Stimulated activated CD4-positive, alpha-beta T cell treated with anti-CD3 and anti-CD28 coated beads, Interleukin-2, amount 100 ng/mL, for 4 hours (primary cell): ENCODE measurements at regions not wholly inside any gene's neighbourhood (a gene's known extent, or its start where the extent isn't known, plus 50 kb on each side); places are given as distances from the start of the nearest gene placed in this dataset.
"Not testable (repeated sequence)": the region's sequence is repeated elsewhere in the genome, so short reads cannot be mapped to it uniquely, and the experiment has no call there.

Experiments
- DNase-seq: peaks from one replicate; pipeline ENCODE4 v3.0.0-alpha.2; 2020; ENCODE audit warnings: low read depth

DNA sequence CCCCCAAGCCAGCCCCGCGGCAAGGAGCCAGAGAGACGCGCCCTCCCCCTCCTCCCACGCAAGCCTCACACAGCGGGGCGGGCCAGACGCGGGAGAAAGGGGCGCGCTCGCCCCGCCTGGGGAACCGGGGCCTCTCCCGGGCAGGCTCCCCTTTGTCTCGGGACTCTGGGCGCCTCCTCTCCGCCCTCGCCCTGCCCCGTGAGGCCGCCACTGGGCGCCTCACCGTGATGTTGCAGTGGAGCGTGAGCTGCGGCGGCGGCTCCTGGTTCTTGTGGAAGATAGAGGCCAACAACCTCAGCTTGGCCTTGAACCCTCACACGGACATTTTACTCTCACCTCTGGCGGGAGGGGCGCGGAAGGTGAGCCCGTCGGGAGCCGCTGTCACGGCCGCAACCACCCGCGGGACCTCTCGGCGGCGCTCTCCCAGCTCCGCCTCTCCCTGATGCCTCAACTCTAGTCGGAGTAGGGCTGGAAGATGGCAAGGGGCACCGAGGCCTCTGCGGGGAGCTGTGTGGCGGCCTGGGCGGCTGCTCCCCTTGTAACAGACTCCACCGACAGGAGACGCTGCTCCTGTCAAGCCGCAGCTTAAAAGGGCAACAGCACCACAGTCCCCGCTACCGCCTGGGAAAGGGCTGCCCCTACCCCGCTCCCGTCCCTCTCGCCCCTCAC is 179.2 kb upstream of the ZSCAN2 start:
- DNase-seq = not testable (repeated sequence)

DNA sequence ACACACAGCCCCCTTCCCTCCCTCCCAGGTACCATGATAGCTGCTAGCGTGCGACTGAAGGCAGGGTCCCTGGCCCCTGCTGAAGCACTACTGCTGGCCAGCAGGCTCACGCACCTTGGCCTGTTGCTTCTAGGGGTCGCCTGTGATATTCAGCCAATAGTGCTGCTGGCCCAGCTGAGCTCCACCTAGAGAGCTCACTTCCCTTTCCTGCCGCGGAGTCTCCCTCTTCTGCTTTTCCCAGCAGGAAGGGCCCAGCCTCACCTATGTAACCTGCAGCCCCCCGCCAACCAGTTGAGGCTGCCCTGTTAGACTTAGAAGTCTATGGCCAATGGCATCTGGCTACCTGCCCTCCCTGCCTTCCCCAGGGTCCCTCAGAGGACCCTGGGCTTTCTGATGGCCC is 175.5 kb upstream of the ZSCAN2 start:
- not testable (repeated sequence) for DNase-seq

DNA sequence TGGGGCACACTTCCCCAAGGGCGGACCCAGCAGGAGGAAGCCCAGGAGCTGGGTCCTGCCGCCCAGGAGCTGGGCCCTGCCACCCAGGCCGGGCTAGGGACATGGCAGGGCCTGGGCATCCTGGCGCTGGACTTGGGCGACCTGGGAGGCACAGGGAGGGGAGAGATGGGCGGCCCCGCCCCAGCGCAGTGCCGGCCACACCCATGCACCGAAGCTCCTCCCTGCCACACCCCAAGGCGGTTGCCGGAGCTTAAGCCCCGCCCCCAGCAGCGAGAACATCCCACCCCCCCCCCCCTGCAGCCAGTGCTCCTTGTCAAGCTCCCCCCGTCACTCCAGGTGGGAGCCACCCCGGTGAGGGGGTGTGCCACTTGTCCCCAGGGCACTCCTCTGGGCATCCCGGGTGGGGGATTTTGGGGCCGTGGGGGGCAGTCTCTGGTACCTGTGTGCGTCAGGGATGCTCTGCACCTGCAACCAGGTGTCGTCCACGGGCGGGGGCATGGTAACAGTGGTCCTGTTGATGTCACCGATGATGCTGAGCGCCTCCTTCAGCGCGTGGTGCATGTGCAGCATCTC is 127.4 kb upstream of the ZSCAN2 start:
- not testable (repeated sequence) for DNase-seq

DNA sequence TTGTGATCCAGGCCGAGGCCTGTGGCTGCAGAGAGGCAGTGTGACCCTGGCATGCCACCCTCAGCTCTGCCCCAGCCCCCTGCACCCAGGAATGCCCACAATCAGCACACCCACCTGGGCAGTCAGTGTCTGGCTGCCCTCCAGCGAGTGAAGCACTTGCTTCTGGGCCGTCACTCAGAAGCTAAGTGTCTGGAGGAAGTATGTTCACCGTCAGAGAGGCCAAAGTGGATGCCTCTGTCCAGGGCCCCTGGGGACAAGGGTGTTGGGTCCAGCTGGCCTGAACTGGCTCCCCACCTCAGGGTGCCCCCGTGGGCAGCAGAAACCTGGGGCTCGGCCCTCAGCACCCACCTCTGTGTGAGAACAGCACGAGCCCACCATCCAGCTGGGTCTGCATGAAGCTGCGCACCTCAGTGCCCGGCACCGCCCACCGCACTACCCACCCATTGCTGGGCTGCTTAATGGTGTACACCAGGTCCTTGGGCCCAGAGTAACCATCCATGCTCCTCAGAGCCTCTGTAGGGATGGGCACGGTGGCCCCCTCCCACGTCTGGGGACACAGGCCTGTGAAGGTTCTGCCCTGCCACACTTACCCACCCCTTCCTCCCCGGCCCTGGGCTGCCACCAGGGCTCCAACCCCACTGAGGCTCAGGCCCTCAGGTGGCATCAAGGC is 124.3 kb upstream of the ZSCAN2 start:
- not testable (repeated sequence) for DNase-seq

DNA sequence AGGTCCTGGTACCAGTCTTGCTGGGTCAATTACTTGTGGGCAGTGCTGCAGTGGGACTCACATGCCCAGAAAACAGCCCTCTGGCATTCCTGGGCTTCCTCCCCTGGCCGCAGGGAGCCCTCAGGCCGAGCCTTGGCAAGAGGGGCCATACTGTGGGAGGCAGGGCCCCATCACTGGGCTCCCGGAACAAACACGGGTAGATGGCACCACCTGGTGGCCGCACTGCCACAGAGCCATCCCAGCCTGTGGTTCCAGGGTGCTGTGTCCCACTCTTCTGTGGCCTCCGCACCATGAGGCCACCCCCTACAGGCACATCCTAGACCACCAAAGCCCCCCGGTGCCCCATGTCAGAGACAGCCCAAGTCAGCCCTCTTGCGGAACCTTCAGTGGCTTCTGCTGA is 123.3 kb upstream of the ZSCAN2 start:
- DNase-seq = not testable (repeated sequence)

DNA sequence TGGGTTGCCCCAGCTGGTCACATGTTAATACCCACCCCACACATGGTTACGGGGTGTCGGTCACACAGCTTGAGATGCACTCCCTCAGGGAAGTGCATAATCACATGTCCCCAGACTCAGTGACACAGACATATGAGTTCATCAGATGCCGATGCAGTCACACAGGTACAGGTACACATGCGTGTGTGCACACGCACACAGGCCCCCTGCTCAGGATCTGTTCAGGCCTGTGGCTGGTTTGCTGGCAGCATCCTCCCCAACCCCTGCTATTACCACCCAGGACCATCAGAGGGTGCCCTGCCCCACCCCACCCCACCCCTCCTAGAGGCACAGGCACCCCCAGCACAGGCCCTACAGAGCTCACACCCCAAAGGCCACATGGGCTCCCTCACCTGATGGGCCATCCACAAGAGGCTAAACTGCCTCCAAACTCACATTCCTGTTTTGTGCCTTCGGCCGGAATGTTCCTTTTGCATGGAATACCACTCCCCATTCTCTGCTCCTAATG is 120.6 kb upstream of the ZSCAN2 start:
- DNase-seq = not testable (repeated sequence)

DNA sequence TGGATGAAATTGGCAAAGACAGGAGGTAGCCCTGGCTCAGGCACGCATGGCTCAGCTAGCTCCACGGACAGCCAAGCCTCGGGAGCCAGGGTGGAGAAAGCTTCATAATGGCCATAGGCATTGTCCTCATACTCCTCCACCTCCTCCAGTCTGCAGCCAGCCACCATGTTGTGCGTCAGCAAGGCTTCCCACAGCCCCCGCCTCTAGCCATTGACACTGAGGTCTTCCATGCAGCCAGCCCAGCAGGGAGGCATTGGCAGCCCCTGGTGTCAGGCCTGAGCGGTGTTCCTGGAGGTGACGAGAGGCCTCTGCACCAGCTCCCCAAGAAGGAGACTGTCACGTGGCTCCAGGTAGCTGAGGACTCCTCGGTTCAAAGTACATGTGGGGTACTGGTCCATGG is 117.0 kb upstream of the ZSCAN2 start:
- not testable (repeated sequence) for DNase-seq

DNA sequence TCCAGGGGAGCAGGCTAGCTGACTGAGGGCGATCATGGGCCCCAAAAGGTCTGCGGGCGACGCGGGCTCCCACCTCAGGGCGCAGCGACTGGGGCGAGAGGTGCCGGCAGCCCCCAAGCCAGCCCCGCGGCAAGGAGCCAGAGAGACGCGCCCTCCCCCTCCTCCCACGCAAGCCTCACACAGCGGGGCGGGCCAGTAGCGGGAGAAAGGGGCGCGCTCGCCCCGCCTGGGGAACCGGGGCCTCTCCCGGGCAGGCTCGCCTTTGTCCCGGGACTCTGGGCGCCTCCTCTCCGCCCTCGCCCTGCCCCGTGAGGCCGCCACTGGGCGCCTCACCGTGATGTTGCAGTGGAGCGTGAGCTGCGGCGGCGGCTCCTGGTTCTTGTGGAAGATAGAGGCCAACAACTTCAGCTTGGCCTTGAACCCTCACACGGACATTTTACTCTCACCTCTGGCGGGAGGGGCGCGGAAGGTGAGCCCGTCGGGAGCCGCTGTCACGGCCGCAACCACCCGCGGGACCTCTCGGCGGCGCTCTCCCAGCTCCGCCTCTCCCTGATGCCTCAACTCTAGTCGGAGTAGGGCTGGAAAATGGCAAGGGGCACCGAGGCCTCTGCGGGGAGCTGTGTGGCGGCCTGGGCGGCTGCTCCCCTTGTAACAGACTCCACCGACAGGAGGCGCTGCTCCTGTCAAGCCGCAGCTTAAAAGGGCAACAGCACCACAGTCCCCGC is 100.5 kb upstream of the ZSCAN2 start:
- peak; percentile 53 for DNase-seq

DNA sequence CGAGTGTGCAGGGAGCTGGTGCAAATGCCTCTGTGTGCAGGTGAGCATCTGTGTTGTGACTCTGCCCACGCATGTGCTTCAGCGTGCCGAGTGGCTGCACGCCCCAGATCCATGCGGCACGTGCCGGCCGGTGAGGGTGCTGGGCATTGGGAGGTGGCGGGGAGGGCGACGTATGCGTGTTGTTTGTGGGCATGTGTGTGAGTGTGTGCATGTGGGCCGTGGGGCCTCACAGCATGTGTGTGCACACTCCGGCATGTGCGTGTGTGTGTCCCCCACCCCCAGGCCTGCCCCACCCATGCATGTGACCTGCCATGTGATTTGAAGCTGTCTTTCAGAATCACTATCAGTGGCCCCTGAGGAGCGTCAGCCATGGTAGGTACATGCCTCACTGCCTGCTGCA is 97.7 kb upstream of the ZSCAN2 start:
- DNase-seq = not testable (repeated sequence)

DNA sequence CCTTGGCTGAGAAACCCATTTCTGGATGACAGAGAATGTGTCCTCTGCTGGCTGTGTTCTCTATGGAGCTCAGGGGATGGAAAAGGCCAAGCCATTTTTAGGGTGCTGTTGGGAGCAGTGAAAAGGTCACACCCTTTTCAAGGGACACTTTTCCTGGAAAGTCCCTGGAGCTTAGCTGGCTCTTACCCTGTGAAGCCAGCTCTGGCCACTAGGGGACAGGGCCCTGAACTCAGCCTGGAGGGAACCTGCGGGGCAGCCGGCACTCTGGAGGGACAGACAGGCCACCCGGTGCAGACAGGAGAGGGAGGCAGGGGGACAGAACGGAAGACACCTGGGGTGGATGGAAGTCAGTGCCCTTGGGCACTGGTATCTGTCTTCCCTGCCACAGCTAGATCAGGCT is 95.3 kb upstream of the ZSCAN2 start:
- not testable (repeated sequence) for DNase-seq

DNA sequence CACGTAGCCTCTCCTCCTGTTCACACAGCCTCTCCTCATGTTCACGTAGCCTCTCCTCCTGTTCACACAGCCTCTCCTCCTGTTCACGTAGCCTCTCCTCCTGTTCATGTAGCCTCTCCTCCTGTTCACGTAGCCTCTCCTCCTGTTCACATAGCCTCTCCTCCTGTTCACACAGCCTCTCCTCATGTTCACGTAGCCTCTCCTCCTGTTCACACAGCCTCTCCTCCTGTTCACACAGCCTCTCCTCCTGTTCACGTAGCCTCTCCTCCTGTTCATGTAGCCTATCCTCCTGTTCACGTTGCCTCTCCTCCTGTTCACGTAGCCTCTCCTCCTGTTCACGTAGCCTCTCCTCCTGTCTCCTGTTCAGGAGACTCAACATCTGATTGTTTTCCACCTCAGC is 88.5 kb upstream of the ZSCAN2 start:
- not testable (repeated sequence) for DNase-seq

DNA sequence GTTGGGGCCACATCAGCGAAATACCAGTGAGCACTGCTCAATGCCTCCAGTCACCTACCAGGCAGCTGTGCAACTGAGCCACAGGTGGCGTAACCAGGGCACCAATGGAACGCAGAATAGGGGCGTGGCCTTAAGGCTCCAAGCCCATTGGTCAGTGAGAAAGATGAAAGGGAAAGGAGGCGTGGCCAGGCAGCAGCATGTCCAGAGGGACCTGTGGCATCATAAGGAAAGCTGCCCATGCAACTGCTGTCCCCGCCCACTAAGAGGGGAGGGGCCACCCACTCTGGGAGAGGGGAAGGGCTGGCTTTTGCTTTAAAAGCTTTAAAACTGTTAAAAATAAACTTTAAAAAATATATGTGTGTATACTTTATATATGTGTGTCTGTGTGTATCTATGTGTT is 84.0 kb upstream of the ZSCAN2 start:
- DNase-seq = not testable (repeated sequence)

DNA sequence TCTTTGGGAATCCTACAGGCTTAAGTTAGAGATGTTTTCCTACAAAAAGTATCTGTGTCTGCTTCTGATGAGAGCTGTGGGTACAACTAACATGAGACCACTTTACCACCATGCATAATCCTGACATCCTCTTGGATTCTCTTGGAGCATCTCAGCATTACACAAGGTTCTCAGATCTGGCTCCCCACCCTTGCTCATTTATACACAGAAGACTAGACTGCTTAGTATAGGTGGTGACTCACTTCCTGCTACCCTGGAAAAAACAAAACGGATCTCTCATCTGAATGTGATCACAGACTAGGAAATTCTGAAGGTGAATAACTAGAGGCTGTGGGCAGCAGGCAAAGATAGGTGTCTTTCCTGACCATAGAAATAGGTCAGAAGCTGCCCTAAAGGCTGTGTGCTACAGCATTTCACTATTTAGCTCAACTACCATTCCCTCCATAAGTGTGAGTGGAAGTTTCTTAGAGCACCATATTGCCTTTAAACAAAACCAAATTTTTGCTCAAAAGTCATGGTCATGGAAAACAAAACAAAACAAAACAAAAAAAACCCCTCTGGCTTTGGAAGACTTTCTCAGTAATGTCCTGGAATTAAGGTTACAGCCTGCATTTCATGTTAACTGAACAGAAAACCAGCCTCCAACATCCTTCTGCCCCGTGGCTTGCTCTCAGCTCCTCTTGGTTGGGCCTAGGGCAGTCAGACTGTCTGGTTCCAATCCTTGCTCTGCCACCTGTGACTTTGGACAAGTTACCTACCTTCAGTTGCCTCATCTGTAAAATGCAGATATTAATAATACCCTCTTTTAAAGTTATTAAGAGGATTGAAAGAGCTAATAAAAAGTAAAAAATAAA is 75.1 kb upstream of the ZSCAN2 start:
- DNase-seq = peak; percentile 19

DNA sequence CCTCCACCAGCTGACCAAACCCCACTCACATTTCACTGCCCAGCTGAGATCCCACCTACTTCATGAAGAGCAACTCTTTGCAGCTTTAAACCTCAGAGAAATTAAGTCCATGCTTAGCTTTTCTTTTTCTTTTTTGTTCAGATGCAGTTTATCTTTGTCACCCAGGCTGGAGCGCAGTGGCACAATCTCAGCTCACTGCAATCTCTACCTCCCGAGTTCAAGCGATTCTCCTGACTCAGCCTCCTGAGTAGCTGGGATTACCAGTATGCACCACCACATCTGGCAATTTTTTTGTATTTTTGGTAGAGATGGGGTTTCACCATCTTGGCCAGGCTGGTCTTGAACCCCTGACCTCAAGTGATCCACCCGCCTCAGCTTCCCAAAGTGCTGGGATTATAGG is 70.1 kb upstream of the ZSCAN2 start:
- DNase-seq = not testable (repeated sequence)

DNA sequence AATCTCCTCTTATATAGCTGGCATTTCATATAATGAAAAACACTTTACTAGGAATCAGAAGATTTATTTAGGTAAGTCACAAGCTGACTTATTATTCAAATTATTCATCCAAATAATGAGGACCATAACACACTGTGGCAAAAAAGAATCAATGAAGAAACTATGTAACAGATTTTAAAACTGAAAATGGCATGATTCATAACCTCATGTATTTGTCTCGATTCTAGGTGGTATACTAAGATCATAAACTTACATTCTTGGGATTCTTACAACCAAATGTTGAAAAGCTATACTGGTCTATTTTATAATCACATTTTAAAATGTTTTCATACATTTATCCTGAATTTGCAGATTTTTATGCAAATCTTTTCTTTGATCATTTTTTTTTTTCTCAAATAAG is 69.6 kb upstream of the ZSCAN2 start:
- not testable (repeated sequence) for DNase-seq

DNA sequence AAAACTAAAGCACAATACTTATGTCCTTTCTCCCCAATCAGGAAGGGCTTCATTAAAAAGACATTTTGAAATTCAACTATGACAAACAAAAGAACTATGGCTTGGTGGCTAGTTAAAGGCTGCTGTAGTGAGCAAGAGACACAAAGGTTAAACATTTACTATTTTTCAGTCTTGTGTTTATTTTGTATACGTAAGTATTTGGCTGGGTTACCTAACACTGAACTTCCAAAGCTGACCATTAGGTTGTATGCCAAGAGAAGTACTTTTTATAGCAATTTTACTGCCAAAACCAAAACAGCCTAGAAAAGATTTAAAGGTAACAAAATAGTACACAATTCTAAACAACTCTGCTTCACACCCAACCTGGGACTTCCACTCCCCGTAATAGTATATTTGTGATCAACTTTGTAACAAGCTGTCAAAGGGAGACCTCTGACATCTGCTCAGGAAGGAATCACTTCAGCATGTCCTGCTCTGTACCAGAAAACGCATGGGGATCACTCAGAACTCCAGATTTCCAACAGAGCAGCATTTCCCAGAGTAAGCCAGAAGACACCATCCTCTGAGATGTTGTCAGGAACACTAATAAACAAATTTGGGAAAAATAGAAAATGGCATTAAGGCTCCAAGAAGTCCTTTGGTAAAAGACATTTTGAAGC is 69.0 kb upstream of the ZSCAN2 start:
- not testable (repeated sequence) for DNase-seq

DNA sequence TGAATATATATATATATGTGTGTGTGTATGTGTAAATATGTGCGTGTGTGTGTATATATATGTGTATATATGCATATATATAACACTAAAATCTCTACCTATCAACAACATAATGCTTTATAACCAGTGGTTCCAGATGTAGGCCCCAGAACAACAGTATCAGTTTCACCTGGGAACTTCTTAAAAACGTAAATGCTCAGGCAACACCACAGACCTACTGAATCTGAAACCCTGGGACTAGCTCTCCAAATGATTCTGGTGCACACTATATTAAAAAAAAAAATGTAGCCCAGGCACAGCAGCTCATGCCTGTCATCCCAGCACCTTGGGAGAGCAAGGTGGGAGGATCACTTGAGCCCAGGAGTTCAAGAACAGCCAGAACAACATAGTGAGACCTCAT is 67.1 kb upstream of the ZSCAN2 start:
- not testable (repeated sequence) for DNase-seq

DNA sequence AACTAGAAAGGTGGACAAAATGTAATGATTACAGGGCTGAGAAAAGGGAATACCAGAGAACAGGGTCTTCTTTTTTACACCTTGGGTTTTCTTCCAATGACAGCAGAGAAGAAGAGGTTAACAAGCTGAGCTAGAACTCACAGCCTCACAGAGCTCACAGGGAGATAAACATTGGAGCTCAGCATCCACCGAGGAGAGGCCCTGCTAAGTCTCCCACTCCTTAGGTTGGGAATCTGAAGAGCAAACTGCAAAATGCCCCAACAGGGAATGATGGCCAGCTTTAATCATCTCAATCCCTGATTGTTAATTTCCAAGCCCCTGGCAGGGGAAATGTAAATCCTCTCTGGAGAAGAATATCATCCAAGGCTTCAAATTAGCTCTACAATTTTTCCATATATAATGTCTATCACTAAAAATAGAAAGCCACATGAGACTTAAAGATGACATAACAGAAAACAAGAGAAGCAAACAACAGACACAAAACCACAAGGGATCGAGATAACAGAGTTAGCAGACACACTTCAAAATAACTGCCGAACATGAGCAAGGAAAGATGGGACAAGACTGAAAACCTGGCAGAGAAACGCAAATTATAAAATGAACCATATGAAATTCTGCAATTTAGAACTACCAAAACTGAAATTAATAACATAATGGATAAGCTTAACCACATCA is 66.1 kb upstream of the ZSCAN2 start:
- not testable (repeated sequence) for DNase-seq

DNA sequence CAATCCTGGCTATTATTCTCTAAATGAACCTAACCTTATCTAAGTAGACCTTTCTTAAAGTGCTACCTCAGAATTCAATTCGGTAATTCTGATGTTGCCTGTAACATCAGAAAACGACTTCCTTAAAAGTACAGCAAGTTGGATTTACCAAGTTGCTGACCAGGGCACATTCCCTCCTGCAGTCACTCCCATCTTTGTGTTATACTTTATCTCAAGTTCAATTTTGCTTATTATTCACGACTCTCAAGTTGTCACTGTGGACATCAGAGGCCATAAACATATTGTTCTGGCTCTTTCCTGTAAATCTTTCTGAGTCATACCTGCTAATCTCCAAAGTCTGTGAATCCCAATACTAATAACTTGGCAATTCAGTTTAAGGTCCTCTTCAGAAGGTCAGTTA is 64.6 kb upstream of the ZSCAN2 start:
- not testable (repeated sequence) for DNase-seq

DNA sequence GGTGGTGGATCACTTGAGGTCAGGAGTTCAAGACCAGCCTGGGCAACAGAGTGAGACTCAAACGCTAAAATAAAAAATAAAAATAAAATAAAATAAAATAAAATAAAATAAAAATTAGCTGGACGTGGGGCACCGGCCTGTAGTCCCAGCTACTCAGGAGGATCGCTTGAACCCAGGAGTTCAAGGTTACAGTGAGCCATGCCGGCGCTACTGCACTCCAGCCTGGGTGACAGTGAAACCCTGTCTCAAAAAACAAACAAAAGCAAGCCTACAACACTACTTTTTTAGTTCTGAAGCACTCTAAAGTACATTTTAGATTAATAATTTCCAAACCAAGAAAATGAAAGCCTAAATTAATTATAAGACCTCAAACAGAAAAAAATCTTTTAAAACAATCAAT is 56.2 kb upstream of the ZSCAN2 start:
- not testable (repeated sequence) for DNase-seq
